Esophagus muscularis mucosa (tissue), 4 donors: ENCODE measurements at regions not wholly inside any gene's neighbourhood (a gene's known extent, or its start where the extent isn't known, plus 50 kb on each side); places are given as distances from the start of the nearest gene placed in this dataset.

Source experiments
- CTCF ChIP-seq, 3 experiments: fragments of 200-600 bp in 2 of 3; fragments of 450-650 bp in 1 of 3; sonication (generic) in 2 of 3; IDR thresholded peaks; one replicate each; pipeline ENCODE4 v1.5.1; 2017 to 2019; ENCODE audit warnings: antibody characterized with exemption in 3 of 3, mild to moderate bottlenecking in 2 of 3, moderate library complexity in 1 of 3
- EP300 ChIP-seq: sonication (generic); formaldehyde crosslinking; IDR thresholded peaks from one replicate; pipeline ENCODE4 v1.6.1; 2017; ENCODE audit warnings: antibody characterized with exemption
- POLR2A ChIP-seq: fragments of 450-650 bp; IDR thresholded peaks from one replicate; pipeline ENCODE4 v1.6.1; 2017; ENCODE audit warnings: antibody characterized with exemption, moderate library complexity, mild to moderate bottlenecking, low read depth

- no peak for TF ChIP-seq CTCF (IDR thresholded peaks at IDR 0.05)
- no peak for TF ChIP-seq EP300
- TF ChIP-seq POLR2A = no peak
Observed at GRCh38 chr2:128737546-128737826, 418.8 kb upstream of the HS6ST1 start.
